ENCODE measurements at regions not wholly inside any gene's neighbourhood (a gene's known extent, or its start where the extent isn't known, plus 50 kb on each side); places are given as distances from the start of the nearest gene placed in this dataset.

DNA sequence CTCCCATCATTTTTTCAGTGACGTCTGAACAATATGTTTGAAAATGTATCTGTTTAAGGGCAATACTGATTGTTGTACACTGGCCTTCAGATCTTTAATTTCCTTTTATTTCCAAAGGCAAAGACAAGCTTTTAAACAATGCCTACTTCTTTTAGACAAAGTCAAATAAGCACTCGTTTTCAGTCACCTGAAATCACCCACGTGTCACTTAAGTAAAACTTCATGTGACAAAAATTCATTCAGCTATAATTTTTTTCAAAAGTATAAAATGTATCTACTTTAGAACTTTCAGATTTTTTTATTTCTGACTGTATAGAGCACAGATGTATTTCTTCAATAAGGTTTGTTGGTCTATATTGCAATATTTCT lies 113.5 kb upstream of the BEND6 start:
- 17 to 27% methylated on average over 3 of the region's 3 CpGs for WGBS, 2 donors
- Histone ChIP-seq H3K4me3 (peak overlapping the region in 9 of 10 donors; percentile 60 to 77 (median 72)), H3K36me3 (no peaks in the 10 kb centered on the region), H3K27ac (peak overlapping the region; percentile 70 to 96 (median 90)), H3K27me3 (peaks cover 0 to 13% (median 0%) of the 10 kb centered on the region in 7 donors), H3K9me3 (no peaks in the 10 kb centered on the region), H3K4me1 (peaks cover 0 to 68% (median 46%) of the 10 kb centered on the region in 9 donors)
- ATAC-seq = no peak
- intact Hi-C loops (cut with DNase I) = loop anchor here in 4 of 10 donors (5.0 to 10.0 kb wide), 5 partner anchors 34 to 467 kb away; partner anchors contain the start of gene DST (in 1 of the 4)
- TF ChIP-seq, protein P1, sequence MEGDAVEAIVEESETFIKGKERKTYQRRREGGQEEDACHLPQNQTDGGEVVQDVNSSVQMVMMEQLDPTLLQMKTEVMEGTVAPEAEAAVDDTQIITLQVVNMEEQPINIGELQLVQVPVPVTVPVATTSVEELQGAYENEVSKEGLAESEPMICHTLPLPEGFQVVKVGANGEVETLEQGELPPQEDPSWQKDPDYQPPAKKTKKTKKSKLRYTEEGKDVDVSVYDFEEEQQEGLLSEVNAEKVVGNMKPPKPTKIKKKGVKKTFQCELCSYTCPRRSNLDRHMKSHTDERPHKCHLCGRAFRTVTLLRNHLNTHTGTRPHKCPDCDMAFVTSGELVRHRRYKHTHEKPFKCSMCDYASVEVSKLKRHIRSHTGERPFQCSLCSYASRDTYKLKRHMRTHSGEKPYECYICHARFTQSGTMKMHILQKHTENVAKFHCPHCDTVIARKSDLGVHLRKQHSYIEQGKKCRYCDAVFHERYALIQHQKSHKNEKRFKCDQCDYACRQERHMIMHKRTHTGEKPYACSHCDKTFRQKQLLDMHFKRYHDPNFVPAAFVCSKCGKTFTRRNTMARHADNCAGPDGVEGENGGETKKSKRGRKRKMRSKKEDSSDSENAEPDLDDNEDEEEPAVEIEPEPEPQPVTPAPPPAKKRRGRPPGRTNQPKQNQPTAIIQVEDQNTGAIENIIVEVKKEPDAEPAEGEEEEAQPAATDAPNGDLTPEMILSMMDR (IDR thresholded peaks at IDR 0.05) = no peak
- no peak for DNase-seq

DNA sequence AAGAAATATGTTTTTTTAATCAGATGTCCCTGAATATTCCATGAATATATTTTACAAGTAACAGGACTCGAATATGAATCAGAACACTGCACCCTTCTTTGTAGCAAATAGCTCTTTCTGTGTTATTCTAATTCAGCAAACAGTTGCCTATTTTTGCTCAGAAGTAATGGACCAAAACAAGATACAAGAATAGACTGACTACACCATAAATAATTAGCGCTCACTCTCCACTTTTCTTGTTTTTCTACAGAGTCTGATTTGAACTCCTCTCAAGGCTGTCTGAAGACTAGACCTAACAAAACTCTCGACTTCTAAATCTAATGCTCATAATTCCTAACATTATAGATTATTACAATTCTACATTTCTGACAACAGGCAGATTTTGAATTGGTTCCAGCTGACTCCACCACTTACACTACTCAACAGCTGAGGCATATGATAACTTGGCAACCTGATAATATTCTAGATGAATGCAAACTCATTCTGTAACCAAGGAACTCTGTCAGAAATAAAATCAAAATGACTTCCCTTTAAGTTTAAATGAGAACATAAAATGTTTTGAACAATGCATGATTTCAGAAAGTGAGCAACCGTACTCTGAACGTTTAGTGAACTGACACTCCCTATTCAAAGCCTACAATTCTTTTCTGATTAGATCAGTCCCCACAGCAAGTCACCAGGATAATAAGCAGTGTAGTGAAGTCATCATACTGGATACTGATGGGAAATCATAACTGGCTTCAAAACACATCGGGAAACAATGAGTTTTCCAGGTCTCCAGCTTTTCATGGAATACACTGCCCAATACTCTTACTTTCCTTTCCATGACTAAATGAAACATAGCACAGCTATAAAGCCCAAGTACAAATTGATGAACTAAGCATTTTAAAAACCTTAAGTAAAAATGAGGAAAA lies 114.2 kb upstream of the BEND6 start:
- no peaks in the 10 kb centered on the region for H3K36me3 ChIP-seq
- intact Hi-C loops (cut with DNase I) = loop anchor here in 4 of 10 donors (5.0 to 10.0 kb wide), 5 partner anchors 33 to 466 kb away; partner anchors contain the start of gene DST (in 1 of the 4)
- peak overlapping the region in 9 of 10 donors; percentile 60 to 77 (median 72) for H3K4me3 ChIP-seq
- peaks cover 0 to 13% (median 0%) of the 10 kb centered on the region in 7 donors for H3K27me3 ChIP-seq
- peaks cover 0 to 68% (median 48%) of the 10 kb centered on the region in 9 donors for H3K4me1 ChIP-seq
- ATAC-seq (peak in 7 of 8 donors; percentile 27 to 67 (median 60)), DNase-seq (no peak)
- peak overlapping the region; percentile 70 to 96 (median 90) for H3K27ac ChIP-seq
- H3K9me3 ChIP-seq = no peaks in the 10 kb centered on the region
- TF ChIP-seq, protein P1 (IDR thresholded peaks at IDR 0.05) = no peak
- WGBS, 2 donors = 22 to 23% methylated on average over 6 of the region's 6 CpGs

DNA sequence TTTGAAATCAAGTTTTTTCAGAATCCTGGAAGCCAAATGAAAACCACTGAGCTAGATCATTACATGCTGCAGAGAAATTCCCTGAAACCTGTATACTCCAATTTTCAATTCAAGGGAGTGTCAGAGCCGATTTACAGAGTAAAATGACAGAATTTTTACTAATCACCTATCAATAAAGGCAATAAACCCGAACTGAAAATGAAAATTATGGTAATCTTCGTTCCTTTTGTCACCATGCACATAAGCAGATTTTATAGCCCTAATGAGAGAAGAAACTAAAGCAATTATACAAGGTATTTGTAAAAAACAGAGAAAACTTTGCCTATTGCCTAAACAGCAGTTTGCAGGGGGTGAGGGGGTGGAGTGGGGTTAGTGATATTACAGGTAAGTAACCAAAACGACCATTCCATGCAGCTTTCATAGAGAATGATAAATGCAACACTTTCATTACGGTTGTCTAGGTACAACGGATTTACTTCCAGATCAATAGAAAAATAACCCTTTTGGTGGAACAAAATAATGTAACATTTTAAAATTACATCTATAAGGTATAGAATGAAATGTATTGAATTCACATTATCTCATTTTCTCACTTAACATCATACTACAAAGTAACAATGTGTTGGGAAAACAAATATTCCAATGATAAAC lies 115.2 kb upstream of the BEND6 start:
- WGBS, 2 donors = 62 to 63% methylated on average over 6 of the region's 6 CpGs
- peaks cover 0 to 13% (median 0%) of the 10 kb centered on the region in 7 donors for H3K27me3 ChIP-seq
- TF ChIP-seq, protein P1 (IDR thresholded peaks at IDR 0.05) = no peak
- DNase-seq (no peak), ATAC-seq (no peak)
- peak overlapping the region in 8 of 10 donors; percentile 60 to 77 (median 72) for H3K4me3 ChIP-seq
- H3K27ac ChIP-seq = peak overlapping the region; percentile 76 to 96 (median 90)
- H3K4me1 ChIP-seq = peaks cover 0 to 67% (median 46%) of the 10 kb centered on the region in 9 donors
- H3K36me3 ChIP-seq = no peaks in the 10 kb centered on the region
- intact Hi-C loops (cut with DNase I) = loop anchor here in 4 of 10 donors (5.0 to 10.0 kb wide), 5 partner anchors 32 to 465 kb away; partner anchors contain the start of gene DST (in 1 of the 4)
- H3K9me3 ChIP-seq = no peaks in the 10 kb centered on the region

DNA sequence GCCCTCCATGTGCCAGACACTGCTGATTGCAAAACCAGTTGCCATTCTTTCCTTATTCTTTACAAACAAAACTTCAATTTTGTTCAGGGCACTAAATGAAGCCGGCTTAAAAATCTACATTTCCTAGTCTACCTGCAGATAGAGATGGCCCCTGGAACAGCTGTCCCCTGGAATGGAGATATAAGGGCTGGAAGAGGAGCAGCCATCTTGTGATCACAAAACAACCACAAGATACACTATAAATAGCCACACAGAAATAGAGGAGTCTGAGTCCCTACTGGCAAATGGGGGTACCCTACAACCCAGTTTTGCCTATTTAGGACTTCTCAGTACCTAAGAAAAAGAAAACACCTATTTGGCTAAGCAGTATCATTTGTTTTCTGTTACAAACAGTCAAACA lies 115.9 kb upstream of the BEND6 start:
- peak overlapping the region; percentile 69 to 96 (median 90) for H3K27ac ChIP-seq
- 80 to 85% methylated on average over 1 of the region's 1 CpG for WGBS, 2 donors
- TF ChIP-seq, protein P1 (IDR thresholded peaks at IDR 0.05) = no peak

More for the DNA sequence above, 115.9 kb upstream of the BEND6 start:
- peaks cover 0 to 66% (median 46%) of the 10 kb centered on the region in 9 donors for H3K4me1 ChIP-seq
- ATAC-seq (no peak), DNase-seq (no peak)
- peak overlapping the region in 4 of 10 donors; percentile 69 to 75 (median 74) for H3K4me3 ChIP-seq
- no peaks in the 10 kb centered on the region for H3K9me3 ChIP-seq
- intact Hi-C loops (cut with DNase I) = no loop called here
- H3K27me3 ChIP-seq = peaks cover 0 to 11% (median 0%) of the 10 kb centered on the region in 7 donors
- H3K36me3 ChIP-seq = no peaks in the 10 kb centered on the region

Measured in heart right ventricle (tissue), 16 donors.